Kidney (tissue), 13 donors: ENCODE measurements at regions not wholly inside any gene's neighbourhood (a gene's known extent, or its start where the extent isn't known, plus 50 kb on each side); places are given as distances from the start of the nearest gene placed in this dataset.
A peak's percentile ranks its signal among the peaks of the same experiment; 100 is the strongest.

Experiments
- DNase-seq, 5 donors: peaks; one replicate each; pipeline ENCODE4 v3.0.0-alpha.2; 2013 to 2020
- FAIRE-seq: peaks from 2 replicates; lab custom pipeline; 2012; peaks lifted over from hg19 to GRCh38; lab: Jason Lieb, UNC
- H3K27ac ChIP-seq, 2 donors: one replicate each; pipeline ENCODE4 v1.7.0; 2013; ENCODE audit warnings: low read depth in 2 of 2, low read length in 2 of 2, inconsistent platforms in 1 of 2
- H3K27me3 ChIP-seq: one replicate; pipeline ENCODE4 v1.7.1; 2013; ENCODE audit warnings: low read length, inconsistent platforms; ENCODE audit not compliant: control insufficient read depth, insufficient read depth
- H3K36me3 ChIP-seq, 3 donors: one replicate each; pipeline versions ENCODE4 v1.7.0 to v1.7.1; 2013; ENCODE audit warnings: low read length in 3 of 3, control low read depth in 1 of 3, inconsistent platforms in 1 of 3; ENCODE audit not compliant: insufficient read depth in 3 of 3, control insufficient read depth in 2 of 3
- H3K4me1 ChIP-seq, 3 donors: one replicate each; pipeline versions ENCODE4 v1.7.0 to v1.7.1; 2013; ENCODE audit warnings: low read length in 3 of 3, inconsistent platforms in 1 of 3, low read depth in 1 of 3; ENCODE audit not compliant: control insufficient read depth in 2 of 3, insufficient read depth in 2 of 3
- H3K4me3 ChIP-seq, 3 donors: one replicate each; pipeline versions ENCODE4 v1.7.0 to v1.8.1; 2013; ENCODE audit warnings: low read length in 3 of 3, control low read depth in 1 of 3, inconsistent platforms in 1 of 3
- H3K9ac ChIP-seq, 3 donors: one replicate each; pipeline versions ENCODE4 v1.7.0 to v1.7.1; 2013; ENCODE audit warnings: low read length in 3 of 3, control low read depth in 1 of 3, inconsistent platforms in 1 of 3
- H3K9me3 ChIP-seq, 3 donors: one replicate each; pipeline versions ENCODE4 v1.7.0 to v1.7.1; 2013; ENCODE audit warnings: low read length in 3 of 3, control low read depth in 1 of 3, inconsistent platforms in 1 of 3; ENCODE audit not compliant: control insufficient read depth in 2 of 3, insufficient read depth in 1 of 3
- intact Hi-C: fragments of 100-400 bp; cut with DNase I; formaldehyde crosslinking; loops from one replicate; pipeline ENCODE4 v1.11.1; 2022
- TF ChIP-seq, protein P1 (sequence below): IDR thresholded peaks from 3 replicates; pipeline ENCODE4 v1.5.1; 2012; ENCODE audit warnings: mild to moderate bottlenecking, moderate library complexity, borderline replicate concordance; ENCODE audit not compliant: insufficient read depth; ENCODE audit errors: extremely low read depth
- donor health status: control.
- donor health status: control.
- donor health status: control.
- donor health status: control.
- donor health status: control.
- donor health status: DM: yes; HTN: yes; CAD: no.
- donor health status: Normal renal cell carcinoma (clear cell type).

GRCh38 chrX:10379878-10380277 lies 223.1 kb downstream of the CLCN4 start:
- no peak overlapping the region for H3K27ac ChIP-seq
- intact Hi-C loops = no loop called here
- no peaks in the 10 kb centered on the region for H3K36me3 ChIP-seq
- no peaks in the 10 kb centered on the region for H3K27me3 ChIP-seq
- no peaks in the 10 kb centered on the region for H3K4me1 ChIP-seq
- peak; percentile 78 for FAIRE-seq
- H3K9ac ChIP-seq = no peak overlapping the region
- H3K4me3 ChIP-seq = no peak overlapping the region
- DNase-seq = peak in 2 of 5 donors; percentile 40 to 59
- H3K9me3 ChIP-seq = no peaks in the 10 kb centered on the region
- TF ChIP-seq, protein P1, sequence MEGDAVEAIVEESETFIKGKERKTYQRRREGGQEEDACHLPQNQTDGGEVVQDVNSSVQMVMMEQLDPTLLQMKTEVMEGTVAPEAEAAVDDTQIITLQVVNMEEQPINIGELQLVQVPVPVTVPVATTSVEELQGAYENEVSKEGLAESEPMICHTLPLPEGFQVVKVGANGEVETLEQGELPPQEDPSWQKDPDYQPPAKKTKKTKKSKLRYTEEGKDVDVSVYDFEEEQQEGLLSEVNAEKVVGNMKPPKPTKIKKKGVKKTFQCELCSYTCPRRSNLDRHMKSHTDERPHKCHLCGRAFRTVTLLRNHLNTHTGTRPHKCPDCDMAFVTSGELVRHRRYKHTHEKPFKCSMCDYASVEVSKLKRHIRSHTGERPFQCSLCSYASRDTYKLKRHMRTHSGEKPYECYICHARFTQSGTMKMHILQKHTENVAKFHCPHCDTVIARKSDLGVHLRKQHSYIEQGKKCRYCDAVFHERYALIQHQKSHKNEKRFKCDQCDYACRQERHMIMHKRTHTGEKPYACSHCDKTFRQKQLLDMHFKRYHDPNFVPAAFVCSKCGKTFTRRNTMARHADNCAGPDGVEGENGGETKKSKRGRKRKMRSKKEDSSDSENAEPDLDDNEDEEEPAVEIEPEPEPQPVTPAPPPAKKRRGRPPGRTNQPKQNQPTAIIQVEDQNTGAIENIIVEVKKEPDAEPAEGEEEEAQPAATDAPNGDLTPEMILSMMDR = no peak

DNA sequence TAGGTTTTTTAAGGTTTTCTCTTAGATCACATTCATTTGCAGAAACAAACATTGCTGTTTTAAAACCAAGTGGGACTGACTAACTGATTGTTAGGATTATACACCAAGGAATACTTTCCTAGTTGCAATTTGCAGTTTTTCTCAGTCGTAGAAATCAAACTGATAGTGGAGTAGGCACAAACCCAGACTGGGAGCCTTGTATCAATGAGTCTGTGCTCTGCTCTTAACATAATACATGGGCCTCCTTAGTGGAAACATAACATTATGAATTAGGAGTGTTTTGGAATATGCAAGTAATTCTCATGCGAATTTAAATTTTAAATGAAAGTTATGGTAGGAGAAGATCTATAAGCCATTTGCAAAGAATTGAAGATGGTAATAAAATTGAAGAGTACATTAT lies 223.5 kb downstream of the CLCN4 start:
- H3K4me1 ChIP-seq = no peaks in the 10 kb centered on the region
- H3K27me3 ChIP-seq = no peaks in the 10 kb centered on the region
- FAIRE-seq (no peak), DNase-seq (no peak)
- no peak overlapping the region for H3K27ac ChIP-seq
- H3K36me3 ChIP-seq = no peaks in the 10 kb centered on the region
- H3K9me3 ChIP-seq = no peaks in the 10 kb centered on the region
- intact Hi-C loops = no loop called here
- no peak overlapping the region for H3K9ac ChIP-seq
- H3K4me3 ChIP-seq = no peak overlapping the region
- TF ChIP-seq, protein P1 = no peak

GRCh38 chrX:10381193-10381592 lies 224.4 kb downstream of the CLCN4 start:
- no peaks in the 10 kb centered on the region for H3K9me3 ChIP-seq
- TF ChIP-seq, protein P1 = no peak
- intact Hi-C loops = no loop called here
- FAIRE-seq = no peak
- no peaks in the 10 kb centered on the region for H3K4me1 ChIP-seq
- no peaks in the 10 kb centered on the region for H3K27me3 ChIP-seq
- H3K9ac ChIP-seq = no peak overlapping the region
- H3K4me3 ChIP-seq = no peak overlapping the region
- H3K27ac ChIP-seq = no peak overlapping the region
- no peaks in the 10 kb centered on the region for H3K36me3 ChIP-seq
- DNase-seq = peak in 2 of 5 donors; percentile 22 to 23

- TF ChIP-seq, protein P1 = no peak
- DNase-seq = no peak
- intact Hi-C loops = no loop called here
- FAIRE-seq = no peak
- H3K27me3 ChIP-seq = no peaks in the 10 kb centered on the region
- no peaks in the 10 kb centered on the region for H3K4me1 ChIP-seq
- no peak overlapping the region for H3K27ac ChIP-seq
- H3K36me3 ChIP-seq = no peaks in the 10 kb centered on the region
- no peak overlapping the region for H3K4me3 ChIP-seq
- H3K9ac ChIP-seq = no peak overlapping the region
- no peaks in the 10 kb centered on the region for H3K9me3 ChIP-seq
Observed at GRCh38 chrX:10387011-10387410, 230.2 kb downstream of the CLCN4 start.
